HCEC 1CT (cell line): ENCODE measurements at regions not wholly inside any gene's neighbourhood (a gene's known extent, or its start where the extent isn't known, plus 50 kb on each side); places are given as distances from the start of the nearest gene placed in this dataset.
"Not testable (repeated sequence)": the region's sequence is repeated elsewhere in the genome, so short reads cannot be mapped to it uniquely, and the experiment has no call there.

Experiments used
- DNase-seq: peaks from one replicate; pipeline ENCODE4 v3.0.0-alpha.2; 2017

DNA sequence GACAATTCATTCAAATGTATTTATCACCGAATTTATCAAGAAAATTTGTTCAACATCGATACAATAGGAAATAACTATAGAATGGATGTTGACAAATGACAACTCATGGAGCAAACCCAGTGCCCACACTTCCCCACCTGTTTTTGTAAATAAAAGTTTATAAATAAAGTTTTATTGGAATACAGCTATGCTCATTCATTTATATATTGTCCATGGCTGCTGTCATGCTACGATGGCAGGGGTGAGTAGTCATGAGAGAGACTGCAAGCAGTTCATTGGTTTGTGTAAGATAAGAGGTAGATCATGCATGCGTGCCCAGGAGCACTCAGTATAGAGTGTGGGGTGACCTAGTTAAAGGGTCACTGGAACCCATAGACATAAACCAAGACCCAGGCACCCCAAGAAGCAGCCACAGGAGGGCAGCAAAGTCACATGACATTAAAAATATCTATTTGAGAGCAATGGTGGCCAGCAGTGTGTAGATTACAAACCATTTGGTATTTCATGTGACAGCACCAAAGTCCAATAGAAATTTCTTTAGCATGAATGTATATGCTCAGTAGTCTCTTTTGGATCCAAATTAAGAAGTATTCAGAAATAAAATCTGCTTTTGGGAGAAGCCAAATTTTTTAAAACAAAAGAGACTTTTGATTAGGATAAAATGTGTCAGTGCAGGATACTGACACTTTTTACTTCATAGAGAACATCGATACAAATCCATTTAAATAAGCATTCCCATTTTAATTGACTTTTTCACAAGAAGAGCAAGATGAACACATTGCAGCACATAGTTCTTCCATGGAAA lies 794.8 kb downstream of the MCTP2 start:
- peak; percentile 69 for DNase-seq

- no peak for DNase-seq
Measured at GRCh38 chr15:95027981-95028380, 796.6 kb downstream of the MCTP2 start.

- no peak for DNase-seq
Measured at GRCh38 chr15:95032156-95032555, 800.8 kb downstream of the MCTP2 start.

GRCh38 chr15:95035106-95035505 lies 803.7 kb downstream of the MCTP2 start:
- no peak for DNase-seq

GRCh38 chr15:95041297-95041696 lies 809.9 kb downstream of the MCTP2 start:
- DNase-seq: peak; percentile 34

DNA sequence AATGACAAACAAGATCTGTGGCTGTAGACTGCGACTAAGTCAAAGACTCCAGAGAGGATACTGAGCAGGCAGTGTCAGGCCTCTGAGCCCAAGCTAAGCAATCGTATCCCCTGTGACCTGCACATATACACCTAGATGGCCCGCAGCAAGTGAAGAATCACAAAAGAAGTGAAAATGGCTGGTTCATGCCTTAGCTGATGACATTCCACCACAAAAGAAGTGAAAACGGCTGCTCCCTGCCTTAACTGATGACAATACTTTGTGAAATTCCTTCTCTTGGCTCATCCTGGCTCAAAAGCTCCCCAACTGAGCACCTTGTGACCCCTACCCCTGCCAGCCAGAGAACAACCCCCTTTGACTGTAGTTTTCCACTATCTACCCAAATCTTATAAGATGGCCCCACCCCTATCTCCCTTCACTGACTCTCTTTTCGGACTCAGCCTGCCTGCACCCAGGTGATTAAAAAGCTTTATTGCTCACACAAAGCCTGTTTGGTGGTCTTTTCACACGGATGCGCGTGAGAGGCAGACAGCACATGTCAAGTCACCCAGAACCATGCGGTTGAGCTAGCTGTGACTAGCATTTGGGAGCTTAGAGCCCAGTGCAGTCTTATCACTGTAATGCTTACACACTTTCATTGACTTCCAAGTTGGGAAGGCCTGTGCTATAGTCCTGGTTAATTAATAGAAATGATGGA lies 812.0 kb downstream of the MCTP2 start:
- DNase-seq: not testable (repeated sequence)

DNA sequence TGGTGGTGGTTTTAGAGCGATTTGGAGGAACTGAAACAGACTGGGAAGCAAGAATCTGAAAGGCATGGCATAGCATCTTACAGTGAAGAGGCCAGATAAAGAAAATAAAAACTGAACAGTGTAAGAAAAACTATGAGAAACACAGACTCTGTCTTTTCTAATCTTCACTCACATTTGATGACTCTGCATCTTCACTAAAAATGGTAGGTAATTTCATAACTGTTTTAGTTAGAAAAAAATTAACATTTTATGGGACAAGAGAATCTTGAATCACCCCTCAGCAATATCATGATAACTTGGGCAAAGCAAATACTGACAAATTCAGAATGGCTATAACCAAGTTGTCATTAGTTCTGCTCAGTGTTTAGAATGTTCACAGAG lies 812.6 kb downstream of the MCTP2 start:
- DNase-seq: no peak

GRCh38 chr15:95044745-95045417 lies 813.5 kb downstream of the MCTP2 start:
- DNase-seq: no peak

DNA sequence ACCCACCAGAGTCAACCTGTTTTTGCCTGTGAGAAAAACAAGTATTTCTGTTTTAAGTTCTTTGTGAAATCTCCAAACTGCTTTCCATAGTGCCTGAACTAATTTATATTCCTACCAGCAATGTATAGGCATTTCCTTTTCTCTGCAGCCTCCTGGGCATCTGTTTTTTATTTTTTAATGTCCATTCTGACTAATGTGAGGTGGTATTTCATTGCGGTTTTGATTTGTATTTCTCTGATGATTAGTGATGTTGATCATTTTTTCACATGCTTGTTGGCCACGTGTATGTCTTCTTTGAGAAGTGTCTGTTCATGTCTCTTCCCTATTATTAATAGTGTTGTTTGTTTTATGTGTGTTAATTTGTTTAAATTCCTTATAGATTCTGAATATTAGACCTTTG lies 820.5 kb downstream of the MCTP2 start:
- DNase-seq: peak; percentile 54

- no peak for DNase-seq
Measured at GRCh38 chr15:95059346-95059905, 828.1 kb downstream of the MCTP2 start.

GRCh38 chr15:95068701-95069521 lies 837.5 kb downstream of the MCTP2 start:
- DNase-seq: no peak

GRCh38 chr15:95075792-95076677 lies 844.7 kb downstream of the MCTP2 start:
- DNase-seq: no peak

DNA sequence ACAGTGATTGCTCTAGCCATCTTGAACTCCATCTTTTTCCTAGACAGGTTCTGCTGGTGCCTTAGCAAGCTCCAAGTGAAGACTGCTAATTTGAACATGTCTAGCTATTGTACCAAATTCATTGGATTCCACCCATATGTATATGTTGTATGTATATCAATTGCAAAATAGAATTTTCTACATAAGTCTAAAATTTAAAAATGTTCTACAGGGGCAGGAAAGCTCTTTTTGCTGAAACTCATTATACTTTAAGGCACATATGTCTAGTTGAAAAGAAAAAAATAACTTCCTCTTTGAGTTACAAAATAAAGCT lies 845.3 kb downstream of the MCTP2 start:
- no peak for DNase-seq

DNA sequence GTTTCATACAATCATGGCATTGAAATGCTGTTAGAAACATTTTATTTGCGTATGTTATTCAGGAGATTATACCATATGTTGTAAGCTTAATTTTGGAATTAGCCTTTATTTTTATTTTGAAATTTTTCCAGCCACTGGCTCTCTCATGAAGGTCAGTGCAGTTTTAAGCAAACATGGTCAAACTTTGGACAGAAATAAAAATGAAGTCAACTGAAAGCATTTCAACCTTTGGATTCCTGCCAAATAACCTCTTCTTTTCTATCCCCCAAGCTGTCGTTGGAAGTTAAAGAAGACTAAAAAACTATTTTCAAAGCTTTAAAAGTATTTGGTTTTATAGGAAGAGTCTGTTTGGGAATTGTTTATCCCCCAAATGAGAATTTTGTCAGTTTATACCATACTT lies 846.6 kb downstream of the MCTP2 start:
- DNase-seq: no peak

DNA sequence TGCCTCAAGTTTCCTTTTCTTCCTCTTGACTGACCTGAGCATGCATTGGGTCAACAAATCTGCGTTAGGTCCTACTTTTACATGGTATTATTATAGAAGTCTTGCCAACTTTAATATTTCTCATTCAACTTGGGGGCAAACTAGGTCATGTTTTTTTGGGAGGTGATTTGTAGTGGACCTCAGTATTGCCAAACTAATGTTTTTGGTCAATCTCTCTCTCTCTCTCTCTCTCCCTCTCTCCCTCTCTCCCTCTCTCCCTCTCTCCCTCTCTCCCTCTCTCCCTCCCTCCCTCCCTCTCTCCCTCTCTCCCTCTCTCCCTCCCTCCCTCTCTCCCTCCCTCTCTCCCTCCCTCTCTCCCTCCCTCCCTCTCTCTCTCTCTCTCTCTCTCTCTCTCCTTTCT lies 848.9 kb downstream of the MCTP2 start:
- not testable (repeated sequence) for DNase-seq

DNA sequence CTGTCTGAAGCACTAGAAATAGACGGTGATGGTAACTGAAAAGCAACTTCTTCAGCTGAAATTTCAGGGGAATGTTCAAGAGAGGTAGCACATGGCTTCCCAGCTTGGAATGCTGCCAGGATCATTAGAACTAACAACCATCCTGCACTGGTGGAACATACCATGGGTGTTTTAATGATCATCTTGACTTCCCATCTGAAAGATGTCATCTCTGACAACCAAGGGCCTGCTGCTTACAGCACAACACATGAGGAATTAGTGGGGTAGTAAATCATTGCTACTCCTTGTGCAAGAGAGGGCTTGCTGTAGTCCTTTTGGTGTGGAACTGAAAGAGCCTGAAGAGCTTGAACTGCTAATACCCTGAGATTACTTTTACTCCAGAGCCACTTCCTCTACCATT lies 853.7 kb downstream of the MCTP2 start:
- DNase-seq: peak; percentile 37

- peak; percentile 43 for DNase-seq
Measured at GRCh38 chr15:95086531-95087252, 855.3 kb downstream of the MCTP2 start.

DNA sequence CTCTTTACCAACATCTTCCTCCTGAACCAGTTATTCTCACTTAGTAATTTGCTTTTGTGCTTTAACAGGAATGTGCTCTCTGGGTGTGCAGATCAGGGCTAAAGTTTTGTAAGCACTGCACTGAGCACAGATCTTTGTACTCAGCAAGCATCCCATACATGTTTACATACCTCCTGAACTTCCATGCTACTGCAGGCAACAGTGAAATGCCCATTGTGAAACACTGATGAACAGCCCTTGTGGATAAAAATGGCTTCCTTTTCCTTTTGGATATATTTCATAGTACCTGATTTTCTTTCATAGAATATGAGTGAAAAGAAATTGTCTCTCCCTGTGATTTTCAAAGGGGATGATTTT lies 855.9 kb downstream of the MCTP2 start:
- DNase-seq: peak; percentile 34

DNA sequence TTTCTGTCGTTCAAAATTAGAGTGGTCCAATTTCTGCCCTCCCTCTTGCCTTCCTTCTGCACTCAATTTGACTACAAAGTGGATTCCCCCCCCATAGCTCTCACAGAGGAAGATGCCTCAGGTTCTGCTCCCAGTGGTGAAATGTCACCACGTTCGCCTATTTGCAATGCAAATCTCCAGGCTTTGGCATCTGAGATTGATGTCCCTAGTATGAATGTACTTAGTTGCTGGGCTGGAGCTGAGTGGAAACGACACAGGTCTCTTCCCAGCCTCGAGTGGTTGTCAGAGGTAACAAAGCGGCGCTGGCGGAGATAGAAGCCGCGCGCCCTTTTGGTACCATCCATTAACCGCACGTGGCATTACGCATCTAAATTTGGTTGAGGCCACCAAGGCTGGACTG lies 860.1 kb downstream of the MCTP2 start:
- DNase-seq: no peak

DNA sequence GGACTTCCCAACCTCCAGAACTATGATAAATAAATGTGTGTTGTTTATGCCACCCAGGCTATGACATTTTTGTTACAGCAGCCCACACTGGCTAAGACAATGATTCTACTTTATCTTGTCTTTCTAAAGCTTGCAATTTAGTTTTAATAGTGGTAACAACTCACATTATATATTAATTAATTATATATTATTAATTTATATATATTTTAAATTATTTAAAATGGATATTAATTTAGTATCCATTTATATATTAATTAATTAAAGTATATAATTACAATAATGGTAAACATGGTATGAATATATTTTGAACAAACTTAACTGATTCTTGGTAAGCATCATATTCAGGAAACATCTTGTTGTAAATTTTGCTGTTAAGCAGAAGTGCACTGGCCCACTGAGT lies 863.9 kb downstream of the MCTP2 start:
- DNase-seq: no peak

DNA sequence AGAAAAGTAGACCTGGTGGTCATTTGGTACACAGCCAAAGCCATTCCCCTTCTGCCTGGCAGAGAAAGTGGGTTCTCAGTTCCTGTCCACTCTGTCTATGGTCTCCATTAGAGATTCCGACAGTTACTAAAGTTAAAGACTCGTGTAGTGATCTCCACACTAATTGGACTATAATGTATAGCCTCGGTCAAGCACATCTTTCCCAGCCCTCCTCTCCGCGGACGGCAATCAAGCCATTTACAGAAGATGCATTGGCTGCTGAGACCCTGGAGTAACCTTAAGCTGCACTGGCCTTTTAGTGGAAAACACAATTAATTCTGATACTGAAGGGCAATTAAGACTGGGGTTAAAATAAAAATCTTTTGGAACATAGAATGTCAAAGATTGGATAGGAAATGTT lies 865.3 kb downstream of the MCTP2 start:
- DNase-seq: no peak
